Frontal cortex (tissue), 3 donors: ENCODE measurements at regions not wholly inside any gene's neighbourhood (a gene's known extent, or its start where the extent isn't known, plus 50 kb on each side); places are given as distances from the start of the nearest gene placed in this dataset.
"Not testable (repeated sequence)": the region's sequence is repeated elsewhere in the genome, so short reads cannot be mapped to it uniquely, and the experiment has no call there.

Experiments used
- DNase-seq, 2 donors: peaks; one replicate each; pipeline ENCODE4 v3.0.0; 2012; ENCODE audit warnings: low spot score in 2 of 2
- FAIRE-seq: peaks from 2 replicates; lab custom pipeline; 2012; peaks lifted over from hg19 to GRCh38; lab: Jason Lieb, UNC
- donor health status: control.
- donor health status: control.
- donor health status: control.

DNA sequence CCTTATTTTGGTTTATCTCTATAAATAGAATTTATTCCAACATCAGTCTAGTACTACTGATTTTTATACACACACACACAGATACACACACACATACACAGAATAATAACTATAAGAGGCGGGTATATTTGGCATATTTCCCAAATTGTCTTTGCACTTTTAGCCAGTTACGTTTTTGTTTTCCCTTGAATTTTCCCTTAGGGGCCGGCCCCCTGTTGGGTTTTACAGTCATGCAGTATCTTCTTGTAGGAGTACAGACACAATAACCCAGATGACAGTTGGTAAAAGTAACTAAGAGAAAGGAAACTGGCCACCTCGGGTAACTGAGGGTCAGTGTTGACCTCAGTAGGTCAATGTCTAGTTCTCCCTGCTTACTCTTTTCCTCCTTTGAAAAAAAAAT, 50.9 kb downstream of the DISP1 start:
- no peak for DNase-seq
- no peak for FAIRE-seq

DNA sequence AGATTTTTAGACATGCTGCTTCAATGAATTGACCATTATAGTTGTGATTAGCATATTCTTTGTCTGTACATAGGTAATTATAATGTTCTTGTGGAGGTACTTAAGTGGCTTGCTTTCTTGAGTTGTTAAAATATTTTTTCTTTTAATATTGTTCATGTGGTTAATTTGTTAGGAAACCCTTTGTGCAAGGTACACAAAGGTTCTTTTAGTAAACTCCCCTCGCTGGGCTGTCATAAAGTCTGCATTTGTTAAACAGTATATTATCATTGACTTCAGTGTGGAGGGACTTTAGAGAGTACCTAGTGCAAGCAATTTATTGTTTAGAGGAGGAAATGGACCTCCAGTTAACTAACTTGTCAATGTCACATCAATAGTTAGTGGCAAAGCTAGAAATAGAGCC, 52.5 kb downstream of the DISP1 start:
- DNase-seq = no peak
- FAIRE-seq = no peak

DNA sequence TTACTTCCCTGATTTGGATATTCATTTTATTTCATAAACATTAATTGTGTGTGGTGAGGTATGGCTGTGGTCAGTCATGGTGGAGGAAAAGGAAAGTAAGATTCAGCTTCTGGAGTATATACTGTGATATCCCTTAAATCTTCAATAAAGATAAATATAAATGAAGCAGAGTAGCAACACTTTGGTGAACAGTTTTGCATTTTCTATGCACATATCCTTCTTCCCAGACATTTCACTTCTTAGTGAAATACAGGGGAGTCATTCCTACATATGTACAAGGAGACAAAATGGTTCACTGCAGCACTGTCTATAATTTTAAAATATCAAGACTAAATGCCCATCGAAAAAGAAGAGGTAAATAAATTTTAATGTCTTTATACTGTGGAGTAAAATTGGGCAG, 61.3 kb downstream of the DISP1 start:
- DNase-seq (no peak), FAIRE-seq (no peak)

DNA sequence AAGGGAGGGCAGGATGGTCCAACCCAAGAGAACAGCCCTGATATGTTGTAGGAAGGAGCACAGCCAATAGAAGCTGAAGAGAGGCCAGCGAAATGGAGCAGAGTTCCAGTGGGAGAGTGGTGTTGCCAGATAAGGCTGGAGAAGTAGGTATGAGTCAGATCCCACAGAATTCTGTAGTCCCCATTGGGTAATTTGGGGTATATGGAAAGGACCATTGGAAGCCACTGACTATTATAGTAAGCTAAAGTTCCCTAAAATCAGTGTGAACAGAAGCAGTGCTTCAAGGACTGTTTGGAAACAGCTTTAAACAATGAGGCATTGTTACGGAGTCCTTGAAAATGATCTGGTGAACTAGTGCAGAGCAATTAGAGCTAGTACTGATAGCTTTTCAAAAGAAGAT, 63.0 kb downstream of the DISP1 start:
- FAIRE-seq (no peak), DNase-seq (no peak)

DNA sequence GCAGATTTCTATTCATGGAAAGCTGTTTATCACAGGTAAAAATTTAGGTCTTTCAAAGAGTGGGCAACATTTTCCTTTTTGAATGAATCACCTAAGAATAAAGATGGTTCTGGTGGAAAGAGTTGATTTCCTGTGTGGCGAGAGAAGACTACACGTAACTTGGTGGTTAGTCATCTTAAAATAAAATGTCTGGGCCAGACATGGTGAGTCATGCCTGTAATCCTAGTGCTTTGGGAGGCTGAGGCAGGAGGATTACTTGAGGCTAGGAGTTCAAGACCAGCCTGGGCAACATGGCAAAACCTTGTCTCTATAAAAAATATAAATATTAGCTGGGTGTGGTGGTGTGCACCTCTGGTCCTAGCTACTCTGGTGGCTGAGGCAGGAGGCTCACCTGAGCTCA, 65.7 kb downstream of the DISP1 start:
- DNase-seq = no peak
- FAIRE-seq = no peak

DNA sequence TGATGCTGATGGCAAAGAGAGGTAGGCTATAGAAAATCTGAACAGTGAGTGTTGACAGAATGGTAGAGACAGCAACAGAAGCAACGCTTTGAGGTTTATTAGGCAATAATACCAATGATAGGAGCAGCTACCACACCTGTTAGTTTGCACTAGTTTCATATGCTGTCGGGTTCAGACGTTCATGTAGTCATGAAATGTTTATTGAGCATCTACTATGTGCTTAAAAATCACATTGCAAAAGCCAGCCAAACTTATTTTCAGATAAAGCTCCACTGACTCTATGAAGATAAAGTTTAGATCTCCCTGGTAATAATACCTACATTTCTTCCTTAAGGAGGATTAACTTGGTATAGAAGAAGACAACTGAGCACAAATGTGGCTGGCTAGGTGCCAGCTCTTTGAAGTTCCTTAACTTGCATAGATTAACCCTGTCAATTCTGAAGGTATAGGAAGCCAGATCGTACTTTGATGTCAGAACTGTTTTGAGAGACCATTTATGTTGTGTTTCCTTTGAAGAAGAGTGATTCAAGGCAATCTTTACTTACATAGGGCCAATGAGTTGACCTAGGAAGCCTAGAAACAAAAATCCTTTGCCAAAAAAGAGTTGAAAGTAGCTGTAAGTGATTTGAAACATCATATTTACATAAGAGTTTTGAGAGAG, 71.5 kb downstream of the DISP1 start:
- FAIRE-seq (no peak), DNase-seq (no peak)

DNA sequence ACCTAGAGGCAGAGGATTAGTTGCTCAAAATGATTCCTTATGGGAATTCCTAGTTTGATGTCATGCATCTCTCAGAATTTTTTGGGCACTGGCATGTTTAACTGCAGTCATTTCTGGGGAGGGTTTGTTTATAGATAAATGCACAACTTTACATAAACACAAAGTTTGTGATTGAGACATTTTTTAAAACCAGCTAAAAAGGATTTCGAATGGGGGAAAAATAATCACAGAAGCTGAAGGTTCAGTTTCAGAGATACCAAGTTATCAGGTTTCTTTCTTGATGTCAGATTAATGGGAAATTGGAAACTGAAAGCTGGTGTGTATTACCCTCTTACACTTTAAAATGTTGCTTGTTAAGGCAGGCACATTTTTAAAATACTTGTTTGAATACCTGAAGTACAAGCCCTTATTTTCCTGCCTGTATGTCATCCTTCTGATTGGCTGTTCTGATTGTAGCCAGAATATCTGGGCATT, 72.1 kb downstream of the DISP1 start:
- no peak for DNase-seq
- FAIRE-seq = no peak

DNA sequence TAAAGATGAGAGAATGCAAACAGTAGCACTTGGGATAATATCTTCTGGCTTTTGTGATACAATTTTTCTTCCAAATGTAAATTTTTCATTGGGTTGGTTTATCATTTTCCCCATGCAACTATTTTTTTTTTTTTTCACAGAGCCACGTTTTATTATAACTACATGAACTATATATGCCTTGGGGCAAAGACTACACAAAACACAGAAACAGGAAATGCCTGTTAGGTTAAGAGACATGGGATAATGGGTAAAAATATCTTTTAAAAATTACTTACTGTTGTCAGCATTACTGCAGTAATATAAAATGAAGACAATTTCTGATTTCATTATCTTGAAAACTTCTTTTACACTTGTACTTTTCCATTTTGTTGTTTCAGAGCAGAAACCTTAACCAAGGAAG, 74.6 kb downstream of the DISP1 start:
- FAIRE-seq (no peak), DNase-seq (no peak)

DNA sequence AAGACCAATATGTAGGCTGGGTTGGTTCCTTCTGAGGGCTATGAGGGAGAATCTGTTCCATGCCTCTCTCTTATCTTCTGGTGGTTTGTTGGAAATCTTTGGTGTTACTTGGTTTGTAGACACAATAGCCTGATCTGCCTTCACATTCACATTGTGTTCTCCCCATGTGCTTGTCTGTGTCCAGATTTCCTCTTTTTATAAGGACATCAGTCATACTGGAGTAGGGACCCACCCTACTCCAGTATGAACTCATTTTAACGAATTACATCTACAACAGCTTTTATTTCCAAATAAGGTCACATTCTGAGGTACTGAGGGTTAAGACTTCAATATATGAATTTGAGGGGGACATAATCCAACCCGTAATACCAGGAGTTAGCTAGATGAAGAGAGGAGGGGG, 75.9 kb downstream of the DISP1 start:
- no peak for FAIRE-seq

DNA sequence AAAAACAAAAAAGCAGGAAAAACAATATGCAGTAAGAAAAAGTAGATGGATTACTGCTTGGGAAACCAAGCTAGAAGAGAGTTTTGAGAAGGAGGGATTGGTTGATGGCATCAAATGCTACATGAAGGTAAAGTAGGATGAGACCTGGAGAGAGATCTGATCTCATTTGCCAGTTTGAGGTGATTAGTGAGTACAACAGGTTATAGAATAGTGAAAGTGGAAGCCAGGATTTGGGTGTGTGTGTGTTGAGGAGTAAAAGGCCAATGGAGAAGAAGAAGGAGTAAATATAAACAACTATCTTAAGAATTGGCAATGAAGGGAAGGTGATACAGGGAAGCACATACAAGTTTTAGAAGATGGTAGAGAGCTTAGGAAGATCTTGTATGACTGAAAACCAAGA, 76.7 kb downstream of the DISP1 start:
- FAIRE-seq (no peak), DNase-seq (no peak)

More for the DNA sequence above, 75.9 kb downstream of the DISP1 start:
- no peak for DNase-seq

DNA sequence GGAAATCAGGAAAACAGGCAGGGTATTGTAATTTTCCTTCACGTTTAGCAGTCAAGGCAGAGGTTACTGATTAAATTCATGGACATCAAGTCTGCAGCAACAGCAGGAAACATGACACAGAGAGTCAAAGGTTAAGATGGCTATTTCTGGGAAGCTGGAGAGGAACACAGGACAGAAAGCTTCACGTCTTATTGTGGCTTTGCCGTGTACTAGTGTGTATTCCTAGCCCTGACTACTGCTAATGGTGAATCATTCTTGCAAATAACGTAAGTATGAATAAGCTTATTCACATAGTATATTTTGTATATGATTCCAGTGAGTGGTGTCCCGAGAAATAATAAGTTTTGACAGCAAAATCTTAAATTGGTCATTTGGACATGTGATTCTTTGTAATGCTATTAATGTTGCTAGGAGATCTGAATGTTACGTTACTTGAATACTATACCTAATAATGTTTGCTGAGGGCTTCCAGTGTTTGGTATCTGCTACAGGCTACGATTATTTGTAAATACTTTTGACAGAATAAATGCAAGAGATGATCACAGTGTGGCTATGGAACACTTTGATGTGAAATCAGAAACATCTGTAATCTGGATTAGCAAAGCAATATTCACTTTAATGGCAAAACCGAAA, 77.4 kb downstream of the DISP1 start:
- FAIRE-seq (no peak), DNase-seq (no peak)

DNA sequence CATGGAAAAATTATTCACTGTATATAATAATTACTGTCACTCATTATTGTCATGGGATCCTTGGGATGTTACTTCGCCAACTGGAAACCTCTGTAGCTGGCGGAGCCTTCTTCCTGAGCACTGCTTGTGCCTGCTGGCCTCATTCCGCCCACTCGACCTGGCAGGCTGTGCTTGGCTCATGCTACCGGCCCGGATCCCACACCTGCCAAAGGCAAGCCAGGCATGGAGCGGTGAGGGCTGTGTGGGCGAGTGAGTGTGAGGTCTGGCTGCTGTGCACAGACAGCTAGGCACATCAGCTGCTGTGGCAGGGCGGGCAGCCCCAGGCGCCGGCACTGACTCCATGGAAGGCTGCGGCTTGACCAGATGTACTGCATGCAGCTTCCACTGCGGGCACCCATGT, 78.4 kb downstream of the DISP1 start:
- FAIRE-seq (no peak), DNase-seq (no peak)

DNA sequence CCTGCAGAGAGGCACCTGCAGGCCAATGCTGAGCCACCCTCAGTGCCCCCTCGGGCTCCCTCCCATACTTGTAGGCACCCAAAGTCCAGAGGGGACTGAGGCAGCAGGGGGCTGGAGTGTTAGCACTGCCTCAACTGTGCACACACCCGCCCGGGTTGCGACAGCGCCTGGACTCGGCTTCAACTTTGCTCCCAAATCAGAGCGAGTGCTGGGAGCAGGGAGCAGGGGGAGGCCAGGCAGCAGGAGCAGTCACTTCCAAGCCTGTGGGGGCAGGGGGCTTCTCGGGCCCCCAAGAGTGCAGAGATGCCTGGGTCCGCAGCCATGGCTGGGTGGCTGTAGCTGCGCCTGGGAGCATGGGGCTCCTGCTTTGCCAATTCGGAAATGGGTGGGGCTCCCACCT, 79.5 kb downstream of the DISP1 start:
- no peak for DNase-seq

DNA sequence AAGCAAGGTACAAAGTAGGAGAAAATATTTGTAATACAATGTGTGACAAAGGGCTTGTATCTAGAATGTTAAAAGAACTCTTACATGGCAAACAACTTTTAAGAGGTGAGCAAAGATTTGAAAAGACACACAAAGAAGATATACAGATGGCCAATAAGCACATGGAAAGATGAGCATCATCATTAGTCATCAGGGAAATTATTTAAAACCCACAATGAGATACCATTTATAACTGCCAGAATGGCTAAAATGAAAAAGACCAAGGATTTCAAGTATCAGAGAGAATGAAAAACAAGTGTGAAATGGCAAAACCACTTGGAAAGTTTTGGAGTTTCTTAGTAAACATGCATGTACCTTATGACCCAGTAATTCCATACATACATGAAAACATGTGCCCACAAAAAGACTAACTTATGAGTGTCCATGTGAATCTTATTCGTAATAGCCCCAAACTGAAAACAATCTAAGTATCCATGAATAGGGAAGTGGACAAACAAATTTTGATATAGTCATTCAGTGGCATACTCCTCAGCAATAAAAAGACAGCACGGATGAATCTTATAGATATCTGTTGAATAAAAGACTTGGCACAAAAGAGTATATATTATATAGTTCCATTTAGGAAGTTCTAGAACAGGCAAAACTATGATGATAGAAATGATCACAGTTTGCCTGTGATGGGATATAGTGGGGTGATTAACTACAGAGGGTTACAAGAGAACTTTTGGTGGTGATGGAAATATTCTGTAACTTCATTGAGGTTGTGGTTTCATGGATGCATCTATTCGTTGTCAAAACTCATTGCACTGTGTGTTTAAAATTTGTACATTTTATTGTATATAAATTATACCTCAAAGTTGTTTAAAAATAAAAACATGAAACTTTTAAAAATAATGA, 82.0 kb downstream of the DISP1 start:
- FAIRE-seq (no peak), DNase-seq (no peak)

More for the DNA sequence above, 79.5 kb downstream of the DISP1 start:
- no peak for FAIRE-seq

DNA sequence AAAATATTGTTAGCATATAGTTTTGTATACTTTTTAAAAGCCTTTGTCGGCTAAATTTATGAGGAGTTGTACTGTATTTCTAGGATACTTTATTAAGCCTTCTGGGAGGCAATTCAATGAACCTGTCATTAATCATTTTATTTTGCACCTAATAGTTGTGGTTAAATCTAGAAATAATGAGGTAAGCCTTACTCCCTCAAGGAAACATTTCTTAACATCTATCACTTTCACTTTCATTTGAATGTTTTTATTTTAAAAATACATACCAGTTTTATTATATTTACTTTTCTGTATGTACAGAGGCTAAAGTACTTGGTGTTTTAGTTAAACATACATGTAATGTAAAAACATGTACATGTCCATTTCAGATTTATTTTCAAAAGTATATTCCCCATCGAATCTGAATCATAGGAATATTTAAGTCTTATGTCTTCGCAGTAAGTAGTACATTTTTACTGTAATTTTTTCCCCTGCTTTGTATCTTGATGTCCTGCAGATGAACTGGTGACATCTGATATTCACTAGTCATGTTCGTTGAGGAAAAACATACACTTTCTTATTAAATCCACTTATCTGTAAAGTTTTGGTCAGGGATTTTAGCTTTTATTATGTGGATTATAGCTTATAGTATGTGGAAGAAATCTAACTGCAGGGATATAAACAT, 82.8 kb downstream of the DISP1 start:
- no peak for DNase-seq
- FAIRE-seq = peak; percentile 23

DNA sequence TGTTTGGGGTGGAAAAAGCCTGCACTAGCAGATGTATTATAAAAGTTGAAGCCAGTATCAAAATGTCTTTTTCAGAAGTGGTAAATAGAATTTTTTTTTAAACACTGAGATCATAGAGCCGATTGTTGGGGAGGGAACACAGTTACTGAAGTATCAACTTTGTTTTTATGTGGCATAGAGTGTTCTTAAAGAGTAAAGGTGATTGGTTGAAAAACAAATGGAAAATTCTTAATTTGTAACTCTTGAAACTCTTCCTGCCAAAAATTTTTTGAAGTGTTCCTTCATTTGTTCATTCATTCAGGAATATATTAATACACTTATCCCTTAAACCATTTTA, 83.3 kb downstream of the DISP1 start:
- DNase-seq (no peak), FAIRE-seq (no peak)

DNA sequence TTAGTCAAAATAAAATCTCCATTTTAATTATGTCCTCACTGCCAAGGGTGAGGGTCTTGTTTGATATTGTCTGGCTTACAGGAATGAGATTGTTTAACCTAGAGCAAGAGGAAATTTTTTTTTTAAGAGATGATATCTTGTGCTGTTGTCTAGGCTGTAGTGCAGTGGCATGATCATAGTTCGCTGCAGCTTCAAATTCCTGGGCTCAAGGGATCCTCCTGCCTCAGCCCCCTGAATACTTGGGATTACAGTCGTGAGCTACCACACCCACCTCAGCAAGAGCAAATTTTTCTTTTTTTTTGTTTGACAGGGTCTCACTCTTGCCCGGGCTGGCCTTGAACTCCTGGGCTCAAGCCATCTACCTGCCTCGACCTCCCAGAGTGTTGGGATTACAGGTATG, 84.6 kb downstream of the DISP1 start:
- DNase-seq (no peak), FAIRE-seq (no peak)

DNA sequence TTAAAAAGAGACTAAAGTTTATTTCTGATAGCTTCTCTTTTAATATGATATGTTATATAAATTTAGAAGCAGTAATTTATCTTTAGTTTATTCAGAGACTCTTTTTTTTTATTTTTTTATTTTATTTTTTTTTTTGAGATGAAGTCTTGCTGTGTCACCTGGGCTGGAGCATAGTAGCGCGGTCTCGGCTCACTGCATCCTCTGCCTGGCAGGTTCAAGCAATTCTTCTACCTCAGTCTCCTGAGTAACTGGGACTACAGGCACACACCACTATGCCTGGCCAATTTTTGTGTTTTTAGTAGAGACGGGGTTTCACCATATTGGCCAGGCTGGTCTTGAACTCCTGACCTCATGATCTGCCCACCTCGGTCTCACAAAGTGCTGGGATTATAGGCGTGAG, 89.6 kb downstream of the DISP1 start:
- no peak for FAIRE-seq

DNA sequence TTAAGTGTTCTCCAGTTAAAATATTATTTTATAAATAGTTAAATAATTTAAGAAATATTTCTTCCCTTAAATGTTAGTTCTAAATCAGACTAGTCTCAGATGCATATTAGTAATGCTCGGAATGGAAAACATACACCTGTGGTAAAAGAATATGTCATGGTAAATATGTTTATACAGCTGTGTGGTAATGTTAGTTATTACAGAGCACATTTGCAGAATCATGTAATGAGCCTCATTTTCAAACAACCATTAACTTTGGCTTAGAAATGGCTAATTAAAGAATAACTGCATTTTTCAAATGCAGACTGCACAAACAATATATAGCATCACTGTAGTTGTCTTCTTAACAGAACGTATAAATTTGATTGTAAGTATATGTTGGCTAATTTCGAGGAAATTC, 90.3 kb downstream of the DISP1 start:
- no peak for FAIRE-seq
- no peak for DNase-seq

More for the DNA sequence above, 89.6 kb downstream of the DISP1 start:
- no peak for DNase-seq

DNA sequence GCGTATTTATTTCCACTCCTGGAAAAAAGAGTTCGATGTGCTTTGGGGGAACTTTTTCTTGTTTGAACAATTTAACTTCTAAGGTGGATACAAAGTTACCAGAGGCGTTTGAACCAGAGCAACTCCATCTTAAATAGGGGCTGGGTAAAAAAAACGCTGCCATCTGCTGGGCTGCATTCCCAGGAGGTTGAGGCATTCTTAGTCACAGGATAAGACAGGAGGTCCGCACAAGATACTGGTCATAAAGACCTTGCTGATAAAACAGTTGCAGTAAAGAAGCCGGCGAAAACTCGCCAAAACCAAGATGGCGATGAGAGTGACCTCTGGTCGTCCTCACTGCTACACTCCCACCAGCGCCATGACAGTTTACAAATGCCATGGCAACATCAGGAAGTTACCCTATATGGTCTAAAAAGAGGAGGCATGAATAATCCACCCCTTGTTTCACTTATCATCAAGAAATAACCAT, 91.5 kb downstream of the DISP1 start:
- not testable (repeated sequence) for DNase-seq, FAIRE-seq
